A172 (cell line): ENCODE measurements at regions not wholly inside any gene's neighbourhood (a gene's known extent, or its start where the extent isn't known, plus 50 kb on each side); places are given as distances from the start of the nearest gene placed in this dataset.
A peak's percentile ranks its signal among the peaks of the same experiment; 100 is the strongest.

Experiments
- DNase-seq: peaks from one replicate; pipeline ENCODE4 v3.0.0-alpha.2; 2015; ENCODE audit warnings: low spot score

DNA sequence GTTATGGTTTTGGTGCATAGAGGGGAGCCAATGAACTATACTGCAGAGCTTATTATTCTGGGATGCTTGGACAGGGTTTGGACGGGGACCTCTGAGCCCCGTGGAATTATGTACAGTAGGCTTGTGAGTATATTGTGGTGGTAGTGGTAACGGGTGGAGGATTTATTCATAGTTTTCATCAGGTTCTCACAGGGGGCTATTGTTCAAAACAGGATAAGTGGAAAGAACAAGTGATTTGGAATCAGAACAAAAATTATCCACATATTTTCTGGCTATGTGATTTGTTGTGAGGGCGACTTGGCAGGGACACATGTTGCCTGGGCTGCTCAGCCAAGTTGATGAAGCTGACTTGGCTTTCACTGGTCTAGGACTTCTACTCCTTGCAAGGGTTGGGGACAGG lies 64.6 kb upstream of the ELOVL5 start:
- DNase-seq, result no peak

DNA sequence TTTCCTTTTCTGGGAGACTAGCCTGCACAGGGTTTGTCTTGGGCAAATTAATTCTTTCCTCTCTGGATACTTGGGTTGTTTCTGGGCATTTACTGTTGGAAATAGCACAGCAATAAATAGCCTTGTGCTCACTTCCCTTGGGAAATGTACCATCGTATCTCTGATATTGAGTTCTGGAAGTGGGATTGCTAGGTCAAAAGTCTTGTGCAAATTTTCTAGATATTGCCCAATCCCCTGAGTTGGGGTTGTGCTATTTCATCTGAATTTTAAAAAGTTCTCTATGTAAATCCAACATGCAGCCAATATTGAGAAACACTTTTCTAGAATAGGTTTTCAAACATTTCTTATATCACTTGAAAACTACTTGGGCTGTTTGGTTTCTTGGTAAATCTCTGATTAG lies 64.0 kb upstream of the ELOVL5 start:
- no peak for DNase-seq

DNA sequence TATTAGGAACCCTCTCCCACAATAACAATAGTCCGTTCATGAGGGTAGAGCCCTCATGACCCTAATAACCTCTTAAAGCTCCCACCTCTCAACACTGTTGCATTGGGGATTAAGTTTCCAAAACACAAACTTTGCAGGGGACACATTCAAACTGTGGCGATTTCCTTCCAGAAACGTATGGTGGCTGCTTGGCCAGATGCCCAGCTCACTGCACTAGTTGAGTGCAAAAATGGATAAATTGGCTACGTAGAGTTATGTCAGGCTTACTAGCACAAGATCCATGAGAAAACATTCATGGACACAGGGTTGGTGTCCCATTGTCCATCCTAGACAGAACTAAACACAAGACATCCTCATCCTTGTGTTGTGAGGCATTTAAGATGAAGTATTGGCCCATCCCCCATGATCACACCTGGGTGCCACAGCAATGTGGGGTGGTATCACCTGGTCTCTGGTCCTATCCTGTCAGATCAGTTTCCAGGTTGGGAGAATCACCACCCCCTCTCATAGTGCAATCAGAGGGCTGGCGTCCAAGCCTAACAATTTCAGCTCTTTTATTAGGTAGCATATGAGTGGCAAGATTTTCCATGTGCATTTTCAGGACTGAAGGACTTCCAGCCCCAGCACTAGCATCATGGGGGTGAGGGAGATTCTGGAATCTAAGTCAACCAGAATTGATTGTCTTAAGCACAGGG lies 63.4 kb upstream of the ELOVL5 start:
- no peak for DNase-seq

DNA sequence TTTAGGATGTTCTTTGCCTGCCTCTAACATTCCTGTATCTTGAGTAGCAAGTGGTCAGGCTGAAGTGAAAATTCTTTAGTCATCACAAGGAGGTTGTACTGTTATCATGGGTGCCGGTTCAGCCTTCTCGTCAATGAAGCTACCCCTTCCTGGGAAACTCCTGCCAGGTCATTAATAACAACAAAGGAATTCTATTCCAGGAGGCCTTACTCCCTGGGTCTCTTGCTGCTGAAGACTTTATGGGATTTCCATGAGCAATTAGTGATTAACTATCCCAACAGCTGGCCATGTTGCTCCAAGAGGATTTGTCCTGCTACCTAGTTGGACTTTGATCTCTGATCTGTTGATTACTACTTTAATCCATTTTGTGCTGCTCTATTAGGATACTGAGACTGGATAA lies 62.7 kb upstream of the ELOVL5 start:
- no peak for DNase-seq

DNA sequence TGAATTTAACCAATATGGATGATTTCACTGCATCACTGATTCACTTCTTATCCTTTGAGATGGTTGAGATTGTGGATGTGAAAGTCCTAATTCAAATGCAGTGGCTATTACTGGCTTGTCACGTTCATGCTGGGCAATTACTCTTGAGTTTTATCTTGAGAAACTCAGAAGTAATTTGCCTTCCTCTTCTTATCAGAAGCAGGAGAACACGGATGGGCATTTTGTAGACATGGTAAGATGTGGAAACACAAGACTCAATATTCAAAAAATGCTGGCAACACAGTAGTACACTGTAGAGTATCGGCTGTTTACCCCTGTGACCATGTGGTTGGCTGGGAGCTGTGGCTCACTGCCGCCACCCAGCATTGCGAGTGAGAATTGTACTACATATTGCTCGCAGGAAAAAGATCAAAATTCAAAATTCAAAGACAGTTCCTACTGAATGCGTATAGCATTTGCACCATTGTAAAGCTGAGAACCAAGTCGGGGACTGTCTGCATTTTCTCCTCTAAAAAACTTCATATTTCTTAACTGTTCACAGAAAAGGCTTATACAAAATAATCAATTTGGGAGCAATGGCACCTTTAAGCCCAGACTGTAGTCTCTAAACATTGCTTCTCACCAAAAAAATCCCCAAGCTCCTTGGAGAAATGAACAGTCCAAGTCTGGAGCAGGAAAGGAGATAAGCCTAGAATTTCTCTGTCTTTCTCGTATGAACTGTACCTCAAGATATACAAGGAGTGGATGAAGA lies 61.9 kb upstream of the ELOVL5 start:
- peak; percentile 10 for DNase-seq

DNA sequence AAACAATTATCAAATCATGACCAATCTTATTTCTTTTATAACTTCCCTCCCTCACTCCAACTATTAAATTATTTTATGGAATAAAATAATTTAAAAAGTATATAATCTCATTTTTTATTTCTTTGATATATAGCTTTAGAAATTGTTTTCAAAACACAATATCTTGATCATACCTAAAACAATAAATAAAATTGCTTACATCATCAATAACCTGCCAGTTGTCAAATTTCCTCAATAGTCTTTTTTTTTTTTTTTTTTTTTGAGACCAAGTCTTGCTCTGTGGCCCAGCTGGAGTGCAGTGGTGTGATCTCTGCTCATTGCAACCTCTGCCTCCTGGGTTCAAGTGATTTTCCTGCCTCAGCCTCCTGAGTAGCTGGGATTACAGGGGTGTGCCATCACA lies 60.1 kb upstream of the ELOVL5 start:
- DNase-seq, result no peak

DNA sequence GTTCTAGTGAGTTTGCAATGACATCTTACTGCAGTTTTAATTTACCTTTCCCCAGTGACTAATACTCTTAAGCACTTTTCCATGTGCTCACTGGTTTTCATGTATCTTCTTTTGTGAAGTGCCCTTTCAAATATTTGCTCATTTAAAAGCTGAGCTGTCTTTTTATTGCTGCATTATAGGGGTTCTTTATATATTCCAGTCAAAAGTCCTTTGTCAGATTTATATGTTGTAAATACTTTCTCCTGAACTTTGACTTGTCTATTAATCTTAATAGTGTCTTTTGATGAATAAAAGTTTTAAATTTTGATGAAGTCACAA lies 50.2 kb upstream of the ELOVL5 start:
- DNase-seq, result no peak

DNA sequence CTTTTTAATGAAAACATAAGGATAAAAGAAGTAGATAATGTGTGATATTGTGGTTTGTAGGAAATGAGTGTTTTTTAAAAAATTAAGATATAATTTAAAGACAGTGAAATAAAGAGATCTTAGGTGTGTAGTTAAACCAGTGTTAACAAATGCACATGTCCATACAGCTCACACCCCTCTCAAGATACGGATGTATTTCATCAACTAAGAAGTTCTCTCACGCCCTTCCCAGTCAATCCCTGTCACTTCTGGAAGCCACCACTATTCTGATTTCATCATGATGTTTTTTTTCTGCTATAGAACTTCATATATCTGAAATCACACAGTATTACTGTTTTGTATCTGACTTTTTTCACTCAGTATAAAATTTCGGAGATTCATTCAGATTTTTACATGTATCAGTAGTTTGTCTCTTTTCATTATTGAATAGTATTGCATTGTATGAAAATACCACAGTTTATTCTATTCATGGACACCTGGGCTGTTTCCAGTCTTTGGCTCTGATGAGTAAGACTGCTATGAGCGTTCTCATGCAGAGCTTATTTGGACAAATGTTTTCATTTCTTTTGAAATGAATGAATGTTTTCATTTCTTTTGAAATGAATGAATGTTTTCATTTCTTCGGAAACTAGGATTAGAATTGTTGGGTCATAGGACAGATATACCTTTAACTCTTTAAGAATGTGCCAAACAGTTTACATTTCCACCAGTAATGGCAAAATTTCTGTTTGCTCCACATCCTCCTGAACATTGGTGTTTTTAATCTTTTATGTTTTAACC lies 49.7 kb upstream of the ELOVL5 start:
- no peak for DNase-seq
